SU-DHL-6 (cell line): ENCODE measurements at regions not wholly inside any gene's neighbourhood (a gene's known extent, or its start where the extent isn't known, plus 50 kb on each side); places are given as distances from the start of the nearest gene placed in this dataset.

ENCODE experiments used
- H2AFZ ChIP-seq: fragments of 200-600 bp; sonication (generic); 2 replicates; pipeline ENCODE4 v1.6.1; 2014; ENCODE audit warnings: low read depth, mild to moderate bottlenecking, moderate library complexity, mixed read lengths, antibody characterized with exemption, low read length; ENCODE audit not compliant: severe bottlenecking
- H3F3A ChIP-seq: fragments of 200-600 bp; shearing (Covaris generic); 2 replicates; pipeline ENCODE4 v1.6.0; 2016; ENCODE audit warnings: antibody characterized with exemption, mild to moderate bottlenecking; ENCODE audit not compliant: insufficient read depth
- H3K27ac ChIP-seq: fragments of 200-600 bp; sonication (generic); 2 replicates; pipeline ENCODE4 v1.5.1; 2016; ENCODE audit warnings: low read depth, mild to moderate bottlenecking, low read length, moderate library complexity, mixed read lengths
- H3K27me3 ChIP-seq: fragments of 200-600 bp; sonication (generic), shearing (Covaris generic); 2 replicates; pipeline ENCODE4 v1.6.0; 2014; ENCODE audit warnings: mild to moderate bottlenecking, low read length
- H3K36me3 ChIP-seq: fragments of 200-600 bp; sonication (generic); 2 replicates; pipeline ENCODE4 v1.6.1; 2014; ENCODE audit warnings: mild to moderate bottlenecking, low read length, mixed read lengths
- H3K4me2 ChIP-seq: fragments of 300-600, 200-600 bp; shearing (Covaris generic), sonication (generic); 2 replicates; pipeline ENCODE4 v1.6.0; 2014; ENCODE audit warnings: low read length, low read depth, mild to moderate bottlenecking; ENCODE audit not compliant: poor library complexity, severe bottlenecking
- H3K4me3 ChIP-seq: fragments of 200-600 bp; sonication (generic); 2 replicates; pipeline ENCODE4 v1.5.1; 2014; ENCODE audit warnings: antibody characterized with exemption, low read length, mild to moderate bottlenecking, mixed read lengths; ENCODE audit not compliant: insufficient read depth, poor library complexity, severe bottlenecking
- H3K79me2 ChIP-seq: fragments of 200-600 bp; sonication (generic); 2 replicates; pipeline ENCODE4 v1.6.1; 2014; ENCODE audit warnings: mild to moderate bottlenecking, low read length, moderate library complexity; ENCODE audit not compliant: insufficient read depth
- H3K9ac ChIP-seq: fragments of 200-600 bp; sonication (generic); 2 replicates; pipeline ENCODE4 v1.7.0; 2014; ENCODE audit warnings: mild to moderate bottlenecking, low read length
- H3K9me2 ChIP-seq: fragments of 200-600 bp; sonication (generic); replicated peaks from 2 replicates; pipeline ENCODE4 v1.6.1; 2014; ENCODE audit warnings: low read length; ENCODE audit not compliant: insufficient read depth
- H3K9me3 ChIP-seq: fragments of 200-600 bp; sonication (generic); 2 replicates; pipeline ENCODE4 v1.6.1; 2014; ENCODE audit warnings: low read length, mixed read lengths; ENCODE audit not compliant: insufficient read depth
- H4K20me1 ChIP-seq: fragments of 200-600 bp; sonication (generic); 2 replicates; pipeline ENCODE4 v1.6.1; 2014; ENCODE audit warnings: low read depth, mild to moderate bottlenecking, antibody characterized with exemption, low read length, moderate library complexity, mixed read lengths
- EZH2phosphoT487 ChIP-seq: fragments of 200-600 bp; sonication (generic), shearing (Covaris generic); conservative IDR thresholded peaks from 2 replicates; pipeline ENCODE4 v1.6.1; 2018; ENCODE audit warnings: mild to moderate bottlenecking, antibody characterized with exemption, low read length, moderate library complexity, mixed read lengths
- TF ChIP-seq, protein P1 (sequence below): fragments of 200-600 bp; sonication (generic); IDR thresholded peaks from one replicate; pipeline ENCODE4 v1.5.1; 2017; ENCODE audit warnings: antibody characterized with exemption, mild to moderate bottlenecking, low read length, moderate library complexity; ENCODE audit not compliant: insufficient read depth, poor library complexity, severe bottlenecking

DNA sequence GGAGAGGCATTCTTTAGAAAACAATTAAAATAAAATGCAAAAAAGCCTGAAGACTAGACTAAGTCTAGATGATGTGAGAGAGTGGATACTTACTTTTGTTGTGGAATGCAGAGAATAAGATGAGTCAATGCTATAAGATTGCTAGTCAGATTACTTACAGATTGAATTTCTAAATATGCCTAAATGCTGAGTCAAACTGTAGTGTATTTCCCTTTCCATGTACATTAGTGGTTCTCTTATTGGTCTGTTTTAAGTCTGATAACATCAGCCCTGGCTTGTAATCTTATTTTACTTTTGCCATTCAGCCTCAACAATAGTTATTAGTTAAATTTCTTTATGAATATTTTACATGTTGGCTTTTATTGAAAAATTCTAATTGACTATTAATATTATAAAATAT is 702.7 kb downstream of the SOCS6 start:
- H3K9me2 ChIP-seq, result no peaks in the 10 kb centered on the region
- H3K79me2 ChIP-seq, result no peaks in the 10 kb centered on the region
- H3K27ac ChIP-seq, result no peak overlapping the region
- no peaks in the 10 kb centered on the region for H4K20me1 ChIP-seq
- TF ChIP-seq, protein P1, sequence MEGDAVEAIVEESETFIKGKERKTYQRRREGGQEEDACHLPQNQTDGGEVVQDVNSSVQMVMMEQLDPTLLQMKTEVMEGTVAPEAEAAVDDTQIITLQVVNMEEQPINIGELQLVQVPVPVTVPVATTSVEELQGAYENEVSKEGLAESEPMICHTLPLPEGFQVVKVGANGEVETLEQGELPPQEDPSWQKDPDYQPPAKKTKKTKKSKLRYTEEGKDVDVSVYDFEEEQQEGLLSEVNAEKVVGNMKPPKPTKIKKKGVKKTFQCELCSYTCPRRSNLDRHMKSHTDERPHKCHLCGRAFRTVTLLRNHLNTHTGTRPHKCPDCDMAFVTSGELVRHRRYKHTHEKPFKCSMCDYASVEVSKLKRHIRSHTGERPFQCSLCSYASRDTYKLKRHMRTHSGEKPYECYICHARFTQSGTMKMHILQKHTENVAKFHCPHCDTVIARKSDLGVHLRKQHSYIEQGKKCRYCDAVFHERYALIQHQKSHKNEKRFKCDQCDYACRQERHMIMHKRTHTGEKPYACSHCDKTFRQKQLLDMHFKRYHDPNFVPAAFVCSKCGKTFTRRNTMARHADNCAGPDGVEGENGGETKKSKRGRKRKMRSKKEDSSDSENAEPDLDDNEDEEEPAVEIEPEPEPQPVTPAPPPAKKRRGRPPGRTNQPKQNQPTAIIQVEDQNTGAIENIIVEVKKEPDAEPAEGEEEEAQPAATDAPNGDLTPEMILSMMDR, result no peak
- TF ChIP-seq EZH2phosphoT487, result no peak
- no peak overlapping the region for H2AFZ ChIP-seq
- H3K9ac ChIP-seq, result no peak overlapping the region
- H3K27me3 ChIP-seq, result no peaks in the 10 kb centered on the region
- H3K36me3 ChIP-seq, result no peaks in the 10 kb centered on the region
- H3K4me3 ChIP-seq, result no peak overlapping the region
- no peaks in the 10 kb centered on the region for H3F3A ChIP-seq
- H3K9me3 ChIP-seq, result no peaks in the 10 kb centered on the region
- no peak overlapping the region for H3K4me2 ChIP-seq

DNA sequence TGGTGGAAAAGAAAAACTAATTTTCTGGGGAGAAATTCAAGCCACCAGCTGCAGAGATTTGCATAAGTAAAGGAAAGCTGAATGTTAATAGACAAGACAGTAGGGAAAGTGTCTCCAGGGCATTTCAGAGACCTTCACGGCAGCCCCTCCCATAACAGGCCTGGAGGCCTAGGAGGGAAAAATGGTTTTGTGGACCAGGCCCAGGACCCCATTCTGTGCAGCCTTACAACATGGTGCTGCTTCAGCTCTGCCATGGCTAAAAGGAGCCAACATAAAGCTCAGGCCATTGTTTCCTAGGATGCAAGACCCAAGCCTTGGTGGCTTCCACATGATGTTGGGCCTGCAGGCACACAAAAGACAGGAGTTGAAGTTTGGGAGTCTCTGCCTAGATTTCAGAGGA is 697.1 kb downstream of the SOCS6 start:
- no peak overlapping the region for H2AFZ ChIP-seq
- H3K9ac ChIP-seq, result no peak overlapping the region
- no peaks in the 10 kb centered on the region for H4K20me1 ChIP-seq
- no peaks in the 10 kb centered on the region for H3K27me3 ChIP-seq
- H3K27ac ChIP-seq, result no peak overlapping the region
- no peaks in the 10 kb centered on the region for H3K9me2 ChIP-seq
- no peak overlapping the region for H3K4me2 ChIP-seq
- no peaks in the 10 kb centered on the region for H3K79me2 ChIP-seq
- H3F3A ChIP-seq, result no peaks in the 10 kb centered on the region
- TF ChIP-seq, protein P1, result no peak
- TF ChIP-seq EZH2phosphoT487, result no peak
- H3K4me3 ChIP-seq, result no peak overlapping the region
- H3K9me3 ChIP-seq, result peaks cover 7% of the 10 kb centered on the region; the same call in 1 of the 2 replicates
- H3K36me3 ChIP-seq, result no peaks in the 10 kb centered on the region

DNA sequence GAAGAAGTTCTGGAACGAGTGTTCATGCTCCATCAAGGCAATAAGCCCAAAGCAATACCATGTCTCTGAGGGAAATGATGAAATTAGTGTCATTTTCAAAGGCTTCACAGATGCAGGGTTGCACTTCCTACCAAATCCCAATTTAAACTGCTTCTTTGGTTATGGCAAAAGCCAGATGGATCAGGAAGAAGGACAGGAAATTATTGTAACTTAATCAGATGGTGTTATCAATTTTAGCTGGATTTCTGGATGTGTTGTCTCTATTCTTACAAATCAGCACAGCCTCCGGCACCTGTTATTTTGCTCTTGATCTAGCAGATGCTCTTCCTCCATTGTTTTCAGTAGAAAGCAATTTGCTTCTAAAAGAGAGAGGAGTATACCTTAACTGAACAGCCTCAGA is 693.4 kb downstream of the SOCS6 start:
- Histone ChIP-seq H3K4me2 (no peak overlapping the region), H3K79me2 (no peaks in the 10 kb centered on the region), H3K9me2 (no peaks in the 10 kb centered on the region), H3K9ac (no peak overlapping the region), H3K4me3 (no peak overlapping the region), H3K27ac (no peak overlapping the region), H3F3A (no peaks in the 10 kb centered on the region), H3K9me3 (peaks cover 7% of the 10 kb centered on the region; the same call in 1 of the 2 replicates), H3K27me3 (no peaks in the 10 kb centered on the region), H4K20me1 (no peaks in the 10 kb centered on the region), H3K36me3 (no peaks in the 10 kb centered on the region; the same call in 1 of the 2 replicates), H2AFZ (no peak overlapping the region)
- TF ChIP-seq EZH2phosphoT487, result no peak
- TF ChIP-seq, protein P1, result no peak
